HG03432 (cell line): ENCODE measurements at regions not wholly inside any gene's neighbourhood (a gene's known extent, or its start where the extent isn't known, plus 50 kb on each side); places are given as distances from the start of the nearest gene placed in this dataset.
A peak's percentile ranks its signal among the peaks of the same experiment; 100 is the strongest.

Experiments used
- ATAC-seq: cut with Tn5 transposase; IDR thresholded peaks from one replicate; pipeline ENCODE4 v1.9.1; 2021; ENCODE audit warnings: mild to moderate bottlenecking, moderate library complexity; ENCODE audit not compliant: unreplicated experiment

DNA sequence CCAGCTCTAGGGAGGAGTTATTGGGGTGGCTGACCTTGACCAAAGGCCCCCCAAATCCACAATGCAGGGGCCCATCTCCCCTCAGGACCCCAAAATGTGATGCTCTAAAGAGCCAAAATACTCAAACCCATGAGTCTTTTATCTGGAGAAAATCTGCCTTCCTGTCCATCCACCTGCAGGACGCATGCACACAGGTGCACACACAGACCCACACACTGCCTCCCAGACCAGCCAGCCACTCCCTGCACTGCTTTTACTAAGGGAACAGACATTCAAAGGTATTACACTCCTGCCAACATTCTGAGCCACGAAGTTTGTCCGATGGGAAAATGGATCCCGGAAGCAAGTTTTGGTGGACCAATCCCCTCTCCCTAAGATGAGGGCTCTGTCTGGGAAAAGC, 76.1 kb upstream of the CDH5 start:
- no peak for ATAC-seq

DNA sequence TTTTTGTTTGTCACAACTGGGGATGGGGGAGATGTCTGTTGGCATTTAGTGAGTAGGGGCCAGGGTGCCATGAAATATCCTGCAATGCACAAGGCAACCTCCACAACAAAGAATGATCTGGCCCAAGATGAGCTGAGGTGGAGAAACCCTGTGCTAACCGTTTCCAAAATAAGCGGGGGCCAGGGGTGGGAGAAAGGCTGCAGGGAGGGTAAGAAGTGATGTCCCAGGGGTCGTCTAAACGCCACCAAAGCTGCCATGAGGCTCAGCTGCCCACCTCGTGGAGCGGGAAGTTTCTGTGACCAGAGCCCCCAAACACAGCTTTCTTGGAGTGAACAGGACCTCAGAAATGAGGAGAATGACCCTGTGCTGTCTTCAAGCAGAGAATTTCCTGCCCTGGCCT, 76.5 kb upstream of the CDH5 start:
- ATAC-seq: no peak

DNA sequence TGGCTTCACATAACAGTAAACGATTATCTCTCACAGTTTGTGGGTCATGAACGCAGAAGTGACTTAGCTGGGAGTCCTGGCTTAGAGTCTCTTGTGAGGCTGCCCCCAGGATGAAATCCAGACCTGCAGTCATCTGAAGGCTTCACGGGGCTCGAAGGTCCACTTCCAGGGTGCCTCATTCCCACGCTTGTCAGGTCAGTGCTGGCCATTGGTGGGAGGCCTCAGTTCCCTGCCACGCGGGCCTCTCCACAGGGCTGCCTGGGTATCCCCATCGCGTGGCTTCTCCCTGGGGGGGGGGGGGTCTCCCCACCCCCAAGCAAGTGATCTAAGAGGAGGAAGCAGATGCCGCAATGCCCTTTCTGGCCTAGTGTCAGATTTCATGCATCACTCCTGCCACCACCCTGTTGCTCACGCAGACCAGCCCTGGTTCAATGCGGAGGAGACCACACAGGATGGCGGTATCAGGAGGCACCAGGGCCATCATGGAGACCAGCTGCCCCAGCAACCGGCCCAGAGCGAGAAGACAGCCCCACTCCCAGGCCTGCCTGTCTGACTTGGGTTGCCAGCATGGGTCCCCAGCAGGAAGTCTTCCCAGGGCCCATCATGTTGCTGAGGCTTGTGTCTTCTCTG, 77.3 kb upstream of the CDH5 start:
- no peak for ATAC-seq

DNA sequence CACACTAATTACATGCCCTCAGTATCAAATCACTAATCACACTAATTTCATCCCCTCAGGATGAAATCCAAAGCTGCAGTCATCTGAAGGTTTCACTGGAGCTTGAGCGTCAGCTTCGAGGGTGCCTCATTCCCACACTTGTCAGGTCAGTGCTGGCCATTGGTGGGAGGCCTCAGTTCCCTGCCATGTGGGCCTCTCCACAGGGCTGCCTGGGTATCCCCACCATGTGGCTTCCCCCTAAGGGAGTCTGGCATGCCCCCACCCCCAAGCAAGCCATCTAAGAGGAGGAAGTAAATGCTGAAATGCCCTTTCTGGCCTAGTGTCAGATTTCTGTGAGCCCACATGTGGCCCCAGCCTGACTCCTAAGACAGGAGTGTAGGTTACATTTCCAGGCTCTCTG, 78.6 kb upstream of the CDH5 start:
- ATAC-seq: no peak

DNA sequence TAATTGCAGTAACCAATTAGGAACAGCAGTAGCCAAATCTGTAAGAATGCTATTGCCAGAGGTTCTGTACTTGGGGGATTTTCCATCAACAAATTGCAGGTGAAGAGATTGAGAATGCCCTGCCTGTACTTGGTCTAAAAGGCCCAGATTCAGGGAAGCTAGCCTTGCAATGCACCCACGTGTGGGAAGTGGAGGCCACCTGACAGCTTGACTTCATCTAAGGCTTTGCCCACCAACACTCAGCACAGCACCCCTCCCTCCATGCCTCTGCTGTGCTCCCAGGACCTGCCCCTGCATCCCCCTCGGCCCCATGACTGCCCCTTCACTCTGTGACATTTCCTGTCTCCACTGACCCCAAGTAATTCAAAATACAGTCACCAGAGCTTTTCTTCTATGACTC, 79.1 kb upstream of the CDH5 start:
- no peak for ATAC-seq

DNA sequence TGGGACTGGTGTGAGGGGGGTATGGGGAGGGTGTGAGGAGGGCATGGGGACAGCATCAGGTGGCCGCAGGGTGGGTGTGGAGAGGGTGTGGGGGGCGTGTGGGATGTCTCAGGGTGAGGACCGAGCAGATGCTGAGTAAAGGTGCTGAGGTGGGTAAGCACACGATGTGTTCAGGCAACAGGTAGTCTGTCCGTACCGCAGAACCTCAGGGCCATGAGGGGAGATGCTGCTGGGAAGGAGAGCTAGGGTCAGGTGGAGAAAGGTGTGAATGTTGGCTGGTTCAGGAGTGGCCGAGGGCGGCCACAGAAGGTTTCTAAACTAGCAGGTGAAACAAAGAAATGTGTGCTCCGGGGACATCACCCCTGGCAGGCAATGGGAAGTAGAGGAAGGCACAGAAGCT, 80.0 kb upstream of the CDH5 start:
- no peak for ATAC-seq

DNA sequence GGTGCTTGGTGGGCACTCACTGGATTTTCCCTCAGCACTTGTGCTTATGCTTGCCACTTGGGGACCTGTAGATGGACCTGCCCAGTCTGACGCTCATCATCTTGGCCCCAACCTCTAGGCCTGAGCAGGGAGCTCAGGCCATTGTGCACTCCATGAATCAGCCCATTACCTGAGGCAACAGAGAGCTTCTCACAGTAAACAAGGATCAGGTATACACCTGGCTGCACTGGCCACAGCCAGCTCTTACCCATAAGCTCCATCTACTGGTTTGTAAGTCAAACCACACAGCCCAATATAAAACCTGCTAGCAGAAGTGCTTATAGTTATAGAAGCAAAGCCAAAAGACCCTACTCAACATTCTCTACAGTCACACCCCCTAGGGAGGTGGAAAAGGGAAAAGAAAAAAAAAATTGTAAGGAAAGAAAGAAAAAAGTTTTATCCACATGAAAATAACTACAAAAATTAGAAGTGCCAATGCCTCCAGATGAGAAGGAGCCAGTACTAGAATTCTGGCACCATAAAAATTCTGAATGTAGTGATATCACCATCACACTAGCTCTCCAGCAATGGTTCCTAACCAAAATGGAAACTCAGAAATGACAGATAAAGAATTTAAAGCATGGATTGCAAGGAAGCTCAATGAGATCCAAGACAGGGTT, 87.8 kb upstream of the CDH5 start:
- no peak for ATAC-seq

DNA sequence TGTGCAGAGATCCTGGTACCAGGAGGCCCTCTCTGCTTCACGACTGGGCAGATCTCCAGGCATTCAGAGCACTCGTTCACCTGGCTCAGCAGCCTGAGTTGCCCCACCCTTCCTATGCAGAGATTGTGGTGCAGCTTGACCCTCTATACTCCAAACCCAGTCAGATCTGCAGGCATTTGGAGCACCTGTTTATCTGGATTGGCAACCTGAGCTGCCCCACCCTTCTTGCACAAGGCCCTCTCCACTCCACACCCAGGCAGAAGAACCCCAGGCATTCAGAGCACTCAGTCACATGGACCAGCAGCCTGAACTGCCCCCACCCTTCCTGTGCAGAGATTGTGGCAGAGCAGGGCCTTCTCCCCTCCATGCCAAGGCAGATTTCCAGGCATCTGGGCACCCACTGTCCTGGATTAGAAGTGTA, 88.4 kb upstream of the CDH5 start:
- ATAC-seq: no peak

DNA sequence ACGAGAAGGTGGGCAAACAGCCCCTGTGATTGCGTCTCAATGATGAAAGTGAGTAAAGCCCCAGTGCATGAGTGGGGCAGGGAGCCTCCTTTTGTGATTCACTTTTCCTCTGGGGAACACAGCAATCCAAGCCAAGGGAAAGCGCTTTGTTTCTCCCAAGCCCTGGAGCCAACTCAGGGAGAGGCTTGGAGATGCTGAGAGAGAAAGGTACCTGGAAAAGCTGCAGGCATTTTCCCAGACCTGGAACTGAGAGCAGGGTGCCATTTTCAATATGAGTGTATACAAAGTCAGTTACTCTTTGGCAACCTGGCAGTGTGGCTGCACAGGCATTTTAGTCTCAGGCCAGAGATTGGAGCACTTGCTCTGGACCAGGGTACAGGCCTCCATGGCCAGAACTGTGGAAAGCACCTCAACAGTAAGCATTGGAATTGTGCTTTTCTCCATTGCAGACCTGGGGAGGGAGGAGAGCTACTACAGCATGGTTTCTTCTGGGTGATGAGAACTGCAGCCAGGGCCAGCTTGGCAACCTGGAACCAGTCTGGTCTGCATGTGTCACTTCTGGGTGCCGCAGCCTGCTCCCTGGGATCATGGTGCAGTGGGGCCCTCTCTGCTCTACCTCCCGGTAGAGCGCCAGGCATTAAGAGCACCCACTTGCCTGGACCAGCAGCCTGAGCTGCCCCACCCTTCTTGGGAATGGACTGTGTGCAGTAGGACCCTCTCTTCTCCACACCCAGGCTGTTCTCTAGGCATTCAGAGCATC, 89.0 kb upstream of the CDH5 start:
- ATAC-seq: no peak

DNA sequence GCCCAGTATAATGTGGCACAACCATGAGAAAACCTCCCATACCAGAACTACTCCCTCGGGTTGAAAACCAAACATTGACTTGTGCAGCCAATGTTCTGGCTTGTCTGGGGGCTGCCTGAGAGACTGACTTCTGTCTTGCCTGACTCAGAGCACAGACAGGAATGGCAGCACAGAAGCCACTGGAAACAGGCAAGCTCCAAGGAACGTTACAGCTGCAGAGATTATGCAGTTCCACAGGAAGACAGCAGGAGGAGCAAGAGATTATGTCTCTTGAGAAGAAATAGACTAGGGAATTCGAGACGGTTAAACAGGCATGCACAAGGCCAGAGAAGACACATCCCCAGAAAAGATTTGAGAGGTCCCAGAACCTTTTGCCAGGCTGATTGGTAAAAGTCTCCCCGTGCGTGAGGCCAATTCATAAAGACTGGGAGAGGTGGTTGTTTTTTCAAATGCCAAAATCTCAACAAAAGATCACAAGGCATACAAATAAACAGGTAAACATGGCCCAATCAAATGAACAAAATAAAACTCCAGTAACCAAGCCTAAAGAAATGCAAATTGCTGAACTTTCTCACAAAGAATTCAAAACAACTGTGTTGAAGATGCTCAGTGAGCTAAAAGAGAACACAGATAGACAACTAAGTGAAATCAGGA, 90.6 kb upstream of the CDH5 start:
- ATAC-seq: no peak

DNA sequence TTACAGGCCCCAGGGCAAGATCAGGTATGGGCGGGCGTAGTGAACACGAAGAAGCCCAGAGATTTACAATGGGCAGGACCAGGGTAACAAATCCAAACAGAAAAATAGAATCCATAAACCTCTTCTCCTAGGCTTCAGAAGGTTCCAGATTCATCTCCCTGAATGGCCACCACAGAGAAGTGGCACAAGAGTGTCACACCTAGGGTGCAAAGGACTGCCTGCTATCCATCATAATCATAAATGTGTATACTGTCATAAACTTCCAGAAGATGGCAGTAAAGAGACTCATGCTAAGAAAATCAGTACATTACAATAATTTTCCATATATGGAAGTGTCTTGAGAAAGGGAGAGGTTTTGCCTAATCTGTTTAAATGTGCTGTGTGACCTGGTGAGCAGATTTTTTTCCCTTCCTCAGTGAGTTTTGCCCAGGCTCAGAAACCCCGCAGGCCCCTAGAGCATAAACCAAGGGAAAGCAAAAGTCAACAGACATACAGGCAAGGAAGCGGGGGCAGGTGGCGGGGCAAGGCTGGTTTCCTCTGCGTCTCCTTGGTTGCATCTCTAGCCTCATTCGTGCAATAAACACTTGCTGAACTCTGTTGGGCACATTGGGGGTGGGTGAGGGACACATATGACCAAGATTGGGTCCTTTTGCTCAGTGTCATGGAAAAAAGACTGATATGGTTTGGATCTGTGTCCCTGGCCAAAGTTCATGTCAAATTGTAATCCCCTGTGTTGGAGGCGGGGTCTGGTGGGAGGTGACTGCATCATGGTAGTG, 92.0 kb upstream of the CDH5 start:
- ATAC-seq: no peak

DNA sequence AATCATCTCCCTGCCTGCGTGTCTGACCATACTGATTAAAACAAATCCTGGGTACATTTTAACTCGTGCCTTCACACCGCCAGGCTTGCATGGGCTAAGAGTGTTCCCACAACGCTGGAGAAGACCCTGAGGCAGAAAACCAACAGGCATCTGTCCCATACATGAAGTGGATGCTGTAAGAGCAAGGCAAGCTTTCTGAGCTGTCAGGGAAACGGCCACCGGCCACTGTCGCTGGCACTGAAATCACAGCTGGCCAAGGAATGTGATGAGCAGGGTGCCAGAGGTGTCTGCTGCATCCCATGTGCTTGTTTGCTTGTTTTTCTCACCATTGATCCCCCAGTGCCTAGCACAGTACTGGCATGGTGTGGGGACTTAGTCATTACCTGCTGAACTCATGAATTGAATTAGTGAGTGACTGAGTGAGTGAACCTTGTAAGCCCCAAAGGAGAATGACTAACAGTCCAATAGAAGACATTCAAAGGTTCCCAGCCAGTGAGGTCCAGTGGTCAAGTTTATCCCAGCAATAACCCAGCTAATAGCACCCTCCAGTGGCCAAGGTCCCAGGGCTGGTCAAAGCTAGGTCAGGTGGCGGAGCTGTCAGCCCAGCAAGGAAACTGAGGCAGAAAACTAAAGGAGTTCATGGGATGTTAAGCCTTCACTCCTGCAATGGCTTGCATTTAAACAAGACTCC, 92.7 kb upstream of the CDH5 start:
- no peak for ATAC-seq

DNA sequence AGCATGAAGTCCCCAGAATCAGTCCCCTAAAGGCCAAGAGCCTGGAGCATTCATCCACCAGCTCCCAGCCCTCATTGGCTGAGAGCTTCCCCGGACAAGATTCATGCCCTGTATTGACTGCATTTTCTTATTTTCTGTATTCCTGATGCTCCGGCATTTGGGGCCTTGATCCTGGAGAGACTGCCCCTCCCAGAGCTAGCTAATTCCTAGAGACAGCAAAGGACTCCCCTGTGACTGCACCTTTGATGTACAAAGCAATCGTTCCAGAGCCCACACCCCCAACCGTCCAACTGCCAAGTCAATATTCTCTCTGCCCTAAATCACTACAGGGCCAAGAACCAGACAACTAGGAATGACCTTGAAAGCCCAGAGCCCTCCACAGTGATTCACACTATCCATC, 93.4 kb upstream of the CDH5 start:
- ATAC-seq: no peak

DNA sequence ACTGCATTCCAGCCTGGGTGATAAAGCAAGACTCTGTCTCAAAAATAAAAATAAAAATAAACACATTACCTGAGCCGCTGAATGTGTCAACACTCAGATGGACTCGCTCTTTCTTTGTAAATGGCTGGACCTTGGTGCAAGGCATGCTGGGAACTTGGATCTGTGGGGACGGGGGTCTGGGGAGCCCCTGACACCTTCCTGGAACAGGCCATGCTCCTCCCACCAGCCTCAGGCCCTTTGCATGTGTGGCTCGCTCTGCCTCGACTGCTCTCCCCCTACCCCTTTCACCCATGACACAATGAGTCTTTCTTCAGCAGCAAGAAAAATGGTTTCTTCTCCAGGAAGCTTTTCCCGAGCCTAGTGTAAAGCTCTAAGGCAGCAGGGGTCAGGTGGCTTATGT, 94.0 kb upstream of the CDH5 start:
- ATAC-seq: no peak

DNA sequence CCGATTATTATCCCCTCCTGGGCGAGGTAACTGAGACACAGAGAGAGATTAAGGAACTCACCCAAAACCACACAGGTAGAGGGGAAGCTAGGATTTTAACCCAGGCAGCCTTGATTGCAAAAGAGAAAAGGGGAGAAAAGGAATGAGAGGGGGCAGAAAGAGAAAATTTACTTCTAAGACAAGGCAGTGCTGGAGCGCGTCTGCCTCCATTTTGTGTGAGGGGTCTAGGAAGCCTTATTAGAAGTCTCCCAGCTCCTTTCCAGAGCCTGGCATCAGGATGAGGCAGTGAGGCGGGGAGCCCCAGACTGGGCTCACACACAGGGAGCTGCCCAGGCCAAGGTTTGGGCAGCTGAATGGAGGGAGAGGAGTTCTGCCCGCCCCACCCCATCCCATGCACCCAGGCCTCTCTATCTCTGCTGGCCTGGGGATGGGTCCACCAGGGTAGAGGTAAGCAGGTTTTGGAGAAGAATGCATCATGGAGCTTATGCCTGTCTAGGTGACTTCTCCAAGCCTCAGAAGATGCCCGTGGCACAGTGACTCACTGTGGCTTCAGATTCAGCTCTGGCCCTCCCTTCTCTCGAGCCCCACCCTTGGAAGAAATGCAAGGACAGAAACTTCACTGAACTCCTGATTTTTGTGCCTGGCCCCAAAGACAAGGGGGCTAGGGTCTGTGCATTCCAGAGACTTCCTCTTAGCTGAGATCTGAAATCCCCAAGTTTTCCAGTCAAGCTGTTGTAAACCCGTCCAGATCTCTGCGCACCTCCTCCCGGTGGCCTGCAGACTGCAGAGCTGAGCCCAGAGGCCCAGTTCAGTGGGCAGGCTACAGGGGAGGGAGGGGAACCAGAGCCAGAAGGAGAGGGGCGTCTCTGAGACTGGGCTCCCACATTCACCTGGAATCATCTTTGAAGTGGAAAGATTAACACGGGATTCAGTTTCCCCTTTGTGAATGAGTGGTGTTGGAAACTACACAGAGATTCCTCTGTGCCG, 95.1 kb upstream of the CDH5 start:
- no peak for ATAC-seq

DNA sequence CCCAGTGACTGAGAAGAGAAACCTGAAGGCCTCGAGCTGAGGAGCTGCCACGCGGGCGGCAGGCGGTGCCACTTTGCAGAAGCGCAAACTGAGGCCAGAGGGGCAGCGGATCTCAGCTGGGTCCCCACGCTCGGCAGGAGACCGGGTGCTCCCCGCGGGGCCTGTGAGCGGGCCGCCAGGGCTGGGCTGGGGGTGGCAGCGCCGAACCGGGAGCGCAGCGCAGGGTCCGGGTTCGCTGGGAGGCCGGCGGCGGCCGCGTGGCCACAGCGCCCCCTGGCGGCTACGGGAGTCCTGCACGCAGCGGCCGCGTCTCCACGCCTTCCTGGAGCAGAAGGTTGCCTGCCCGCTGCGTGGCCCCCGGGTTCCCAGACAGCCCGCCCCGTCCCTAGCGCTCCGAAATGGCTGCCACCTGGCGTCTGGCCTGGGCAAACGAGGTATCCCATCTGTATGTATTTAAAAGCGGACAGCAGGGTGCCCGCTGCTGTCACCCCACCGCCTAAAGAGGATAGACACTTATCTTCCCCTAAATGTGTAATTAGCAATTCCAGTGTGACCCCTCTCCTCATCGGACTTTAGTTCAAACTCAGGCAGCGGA, 96.1 kb upstream of the CDH5 start:
- ATAC-seq: peak; percentile 84

DNA sequence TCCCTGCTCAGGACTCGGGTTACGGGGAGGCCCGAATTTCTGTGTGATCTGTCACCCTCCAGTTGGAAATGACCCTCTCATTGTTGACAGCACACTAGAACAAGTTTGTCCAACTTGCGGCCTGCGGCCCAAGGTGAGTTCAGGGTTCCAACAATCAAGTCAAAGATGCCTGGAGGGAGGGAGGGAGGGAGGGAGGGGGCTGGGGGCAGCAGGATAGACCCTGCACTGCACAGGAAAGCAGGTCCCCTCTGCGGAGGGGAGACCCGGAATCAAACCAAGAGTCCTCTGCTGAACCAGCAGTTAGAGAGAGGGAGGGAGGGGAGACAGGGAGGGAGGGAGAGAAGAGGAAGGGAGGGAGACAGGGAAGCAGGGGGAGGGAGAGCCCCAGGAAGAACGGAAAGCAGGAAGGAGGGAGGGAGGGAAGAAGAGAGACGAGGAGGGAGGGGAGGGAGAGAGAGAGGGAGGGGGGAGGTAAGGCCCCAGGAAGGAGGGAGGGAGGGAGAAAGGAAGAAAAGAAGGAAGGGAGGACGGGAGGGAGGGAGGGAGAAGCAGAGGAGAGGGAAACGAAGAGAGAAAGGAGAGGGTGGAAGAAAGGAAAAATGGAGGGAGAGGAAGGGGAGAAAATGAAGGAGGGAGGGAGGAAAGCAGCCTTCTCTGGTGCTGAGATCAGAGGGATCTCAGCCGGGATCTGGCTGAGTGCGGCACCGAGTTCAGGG, 96.7 kb upstream of the CDH5 start:
- ATAC-seq: no peak

DNA sequence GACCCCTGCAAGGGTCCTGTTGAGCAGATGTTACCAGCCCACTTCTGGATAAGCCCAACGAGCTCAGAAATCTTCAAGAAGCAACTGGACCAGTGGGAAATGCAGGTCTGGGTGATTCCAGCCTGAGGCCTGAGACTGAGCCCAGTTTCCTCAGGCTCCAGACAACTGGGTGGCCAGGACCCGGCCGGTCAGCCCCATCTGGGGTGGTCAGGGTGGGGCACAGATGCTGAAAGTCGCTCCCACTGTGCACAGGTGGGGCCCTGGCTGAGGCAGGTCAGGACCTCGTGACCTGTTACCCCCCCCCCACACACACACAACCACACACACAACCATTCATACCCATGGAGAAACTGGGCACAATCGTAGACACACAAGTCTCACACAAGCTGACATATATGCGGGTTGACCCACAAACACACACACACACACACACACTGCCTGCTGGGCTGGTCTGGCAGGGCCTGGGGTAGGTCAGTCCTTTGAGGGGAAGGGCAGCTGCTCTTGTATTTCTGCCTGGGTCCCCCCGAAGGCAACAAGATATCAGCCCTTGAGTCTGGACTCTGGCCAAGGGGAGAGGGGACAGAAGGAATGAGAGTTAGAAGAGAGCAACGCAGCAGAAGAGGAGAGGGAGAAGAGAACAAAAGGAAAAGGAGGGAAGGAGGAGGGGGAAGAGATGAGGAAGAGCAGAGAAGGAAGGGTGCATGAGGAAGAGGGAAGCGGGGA, 99.0 kb upstream of the CDH5 start:
- ATAC-seq: no peak
